ENCODE measurements at regions not wholly inside any gene's neighbourhood (a gene's known extent, or its start where the extent isn't known, plus 50 kb on each side); places are given as distances from the start of the nearest gene placed in this dataset.

DNA sequence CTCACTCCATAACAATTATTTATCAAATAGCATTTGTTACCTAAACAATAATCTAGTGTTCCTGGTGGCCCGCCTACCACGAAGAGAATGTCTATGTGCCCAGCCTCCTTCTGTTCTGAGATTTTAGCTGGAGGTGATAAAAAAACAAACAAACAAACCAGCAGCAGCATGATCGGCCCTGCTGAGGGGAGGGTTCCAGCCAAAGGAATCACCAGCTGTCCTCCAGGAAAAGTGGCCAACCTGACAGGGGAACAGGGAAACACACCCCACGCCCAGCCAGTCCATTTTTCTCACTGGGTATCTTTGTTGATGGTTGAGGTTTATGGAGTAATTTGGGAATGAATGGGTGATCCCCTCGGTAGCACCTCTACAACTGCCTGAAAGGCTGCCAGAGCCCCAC is 203.0 kb upstream of the DYNLRB2 start:
- TF ChIP-seq EZH2 (IDR thresholded peaks at IDR 0.05) (no peak), POLR2AphosphoS5 (IDR thresholded peaks at IDR 0.05; ENCODE audit: borderline replicate concordance, low read depth, low read length) (no peak)
